ENCODE measurements at regions not wholly inside any gene's neighbourhood (a gene's known extent, or its start where the extent isn't known, plus 50 kb on each side); places are given as distances from the start of the nearest gene placed in this dataset.

DNA sequence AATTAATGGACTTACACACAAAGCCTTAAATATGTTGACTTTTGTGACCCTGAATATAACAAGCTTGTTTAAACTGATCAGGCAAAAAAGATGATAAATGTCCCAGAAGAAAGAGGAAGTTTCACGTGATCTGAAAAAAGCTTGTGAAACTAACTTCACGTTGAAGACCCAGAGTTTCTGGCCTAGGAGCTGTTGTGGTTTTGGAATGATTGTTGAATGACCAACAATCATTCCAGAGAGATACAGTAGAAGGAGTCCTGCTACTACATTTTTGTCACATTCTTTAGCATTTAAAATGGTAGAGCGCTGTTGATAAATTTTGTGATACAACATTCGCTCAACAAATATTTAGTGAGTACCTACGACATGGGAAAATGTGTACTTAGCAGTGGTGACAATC is 143.1 kb upstream of the FBN2 start (continued):
- TF ChIP-seq MXI1 (IDR thresholded peaks at IDR 0.05; ENCODE audit: low read depth, low read length) (no peak), TCF12 (IDR thresholded peaks at IDR 0.05) (no peak), ZBTB33 (IDR thresholded peaks at IDR 0.05; ENCODE audit: borderline replicate concordance, low read depth) (no peak), FOSL2 (IDR thresholded peaks at IDR 0.05; ENCODE audit: borderline replicate concordance, low read depth) (no peak)

GRCh38 chr5:128681764-128682592 is 143.9 kb upstream of the FBN2 start:
- WGBS (ENCODE audit: low lambda C conversion rate): 3% methylated on average over 7 of the region's 7 CpGs
- no peak for DNase-seq

More at GRCh38 chr5:128681764-128682592, 143.9 kb upstream of the FBN2 start:
- Histone ChIP-seq H2AFZ (ENCODE audit: low read depth) (no peak overlapping the region), H3F3A (replicated peaks; ENCODE audit: insufficient read depth) (no peaks in the 10 kb centered on the region), H3K27me3 (ENCODE audit: insufficient read depth) (no peaks in the 10 kb centered on the region; the same call in 1 of the 2 replicates), H3K36me3 (replicated peaks in 1 of 2; ENCODE audit: control insufficient read depth in 1 of 2, insufficient read depth in 2 of 2, low read length in 1 of 2) (no peaks in the 10 kb centered on the region), H3K4me2 (no peak overlapping the region), H3K4me1 (ENCODE audit: control insufficient read depth in 1 of 2, insufficient read depth in 2 of 2, low read depth in 1 of 2, low read length in 1 of 2) (no peaks in the 10 kb centered on the region), H4K20me1 (ENCODE audit: insufficient read depth) (no peaks in the 10 kb centered on the region), H3K9ac (no peak overlapping the region), H3K9me2 (no peaks in the 10 kb centered on the region), H3K27ac (ENCODE audit: low read depth in 2 of 2, low read length in 1 of 2) (no peak overlapping the region), H3K4me3 (ENCODE audit: low read depth in 2 of 2, low read length in 1 of 2) (no peak overlapping the region), H3K9me3 (no peaks in the 10 kb centered on the region), H3K79me2 (ENCODE audit: insufficient read depth) (no peaks in the 10 kb centered on the region)
- POLR2A ChIA-PET: no interaction called here
- no peak for TF ChIP-seq ZBTB33 (IDR thresholded peaks at IDR 0.05; ENCODE audit: borderline replicate concordance, low read depth)
- no peak for TF ChIP-seq FOXM1 (IDR thresholded peaks at IDR 0.05; ENCODE audit: low read depth)
- TF ChIP-seq RFX5 (IDR thresholded peaks at IDR 0.05; ENCODE audit: low read length): no peak
- no peak for TF ChIP-seq ELF1 (IDR thresholded peaks at IDR 0.05)
- no peak for TF ChIP-seq FOXJ3 (CRISPR knock-in tag; IDR thresholded peaks at IDR 0.05)
- TF ChIP-seq JUND (IDR thresholded peaks at IDR 0.05): no peak
- no peak for TF ChIP-seq NRF1 (IDR thresholded peaks at IDR 0.05; ENCODE audit: low read depth, low read length)
- no peak for TF ChIP-seq MXI1 (IDR thresholded peaks at IDR 0.05; ENCODE audit: low read depth, low read length)
- TF ChIP-seq GABPA (IDR thresholded peaks at IDR 0.05; ENCODE audit: low read depth): no peak
- no peak for TF ChIP-seq RCOR1 (IDR thresholded peaks at IDR 0.05; ENCODE audit: low read length)
- CTCF ChIA-PET: interaction anchor here (2.2 kb wide), 1 partner anchor 7 kb away, joined by 14 read pairs; no protein-coding TSS in a partner anchor
